K562 (cell line): ENCODE measurements at regions not wholly inside any gene's neighbourhood (a gene's known extent, or its start where the extent isn't known, plus 50 kb on each side); places are given as distances from the start of the nearest gene placed in this dataset.

Source experiments
- ATAC-seq: fragments of 200-7000 bp; cut with Tn5 transposase; 3 replicates; pipeline ENCODE4 v1.9.1; 2020; ENCODE audit warnings: moderate library complexity
- BruUV-seq: library from RNA; stranded (reverse); fragments of 400-500 nt; replicated peaks from 2 replicates; lab custom pipeline; 2021; lab: Mats Ljungman, UMichigan
- CTCF ChIA-PET: fragments of 300-600 bp; formaldehyde crosslinking; extraction: SDS; loops from one replicate; lab custom pipeline; 2021; ENCODE audit warnings: low intra/inter-chr PET ratio; lab: Yijun Ruan, JAX
- POLR2A ChIA-PET: fragments of 300-600, 350-650 bp; sonication (Branson Sonifier 250); formaldehyde crosslinking; extraction: SDS; loops from one replicate; lab custom pipeline; 2021; ENCODE audit warnings: antibody characterized with exemption, inconsistent platforms; lab: Yijun Ruan, JAX
- DNase-seq, 4 experiments: peaks; one replicate each; pipeline versions ENCODE4 v3.0.0 to v3.0.0-alpha.2; 2011 to 2018; ENCODE audit warnings: low spot score in 3 of 4, mixed read lengths in 3 of 4; ENCODE audit errors: extremely low read depth in 1 of 4
- FAIRE-seq: peaks from 2 replicates; lab custom pipeline; 2011; peaks lifted over from hg19 to GRCh38; lab: Jason Lieb, UNC
- H2AFZ ChIP-seq: 2 replicates; pipeline ENCODE4 v1.6.0; 2011; ENCODE audit warnings: low read depth, low read length, control low read depth, inconsistent platforms
- H3K27ac ChIP-seq: fragments of 200-600 bp; 3 replicates; pipeline ENCODE4 v1.8.0; 2011; ENCODE audit warnings: low read depth, mild to moderate bottlenecking, control low read depth, inconsistent platforms, low read length, moderate library complexity, mixed read lengths; ENCODE audit errors: extremely low read depth
- H3K27me3 ChIP-seq, 2 experiments: fragments of 300-600 bp in 1 of 2; 2 replicates in 1 of 2; 3 replicates in 1 of 2; pipeline versions ENCODE4 v1.6.0 to v1.8.0; 2011; ENCODE audit warnings: inconsistent platforms in 2 of 2, low read length in 2 of 2, mild to moderate bottlenecking in 1 of 2, mixed read lengths in 1 of 2, moderate library complexity in 1 of 2; ENCODE audit not compliant: control insufficient read depth in 2 of 2, insufficient read depth in 2 of 2
- H3K36me3 ChIP-seq: fragments of 300-600 bp; 3 replicates; pipeline ENCODE4 v1.8.0; 2011; ENCODE audit warnings: mild to moderate bottlenecking, low read length, inconsistent platforms; ENCODE audit not compliant: control insufficient read depth, insufficient read depth
- H3K4me1 ChIP-seq, 2 experiments: fragments of 200-600 bp in 1 of 2; replicated peaks in 1 of 2; 2 replicates in 1 of 2; 3 replicates in 1 of 2; pipeline versions ENCODE4 v1.5.1 to v1.8.0; 2011; ENCODE audit warnings: inconsistent platforms in 2 of 2, low read length in 2 of 2, mild to moderate bottlenecking in 1 of 2, mixed read lengths in 1 of 2, moderate library complexity in 1 of 2; ENCODE audit not compliant: control insufficient read depth in 2 of 2, insufficient read depth in 2 of 2
- H3K4me2 ChIP-seq: 2 replicates; pipeline ENCODE4 v1.6.1; 2011; ENCODE audit warnings: low read length, control low read depth, inconsistent platforms, mixed read lengths; ENCODE audit not compliant: insufficient read depth
- H3K4me3 ChIP-seq: fragments of 200-600 bp; sonication (generic), shearing (Covaris generic); 2 replicates; pipeline ENCODE4 v1.5.1; 2016; ENCODE audit warnings: control low read depth, inconsistent platforms
- H3K79me2 ChIP-seq: fragments of 200-600 bp; 3 replicates; pipeline ENCODE4 v1.8.0; 2011; ENCODE audit warnings: low read length, inconsistent platforms; ENCODE audit not compliant: control insufficient read depth, insufficient read depth
- H3K9ac ChIP-seq, 2 experiments: 2 replicates each; pipeline versions ENCODE4 v1.6.0 to v1.6.1; 2011; ENCODE audit warnings: low read depth in 2 of 2, low read length in 2 of 2, control low read depth in 1 of 2, inconsistent platforms in 1 of 2, mild to moderate bottlenecking in 1 of 2, mixed read lengths in 1 of 2; ENCODE audit not compliant: insufficient read depth in 1 of 2
- H3K9me1 ChIP-seq: one replicate; pipeline ENCODE4 v1.6.0; 2011; ENCODE audit warnings: inconsistent platforms, mild to moderate bottlenecking, low read length, moderate library complexity; ENCODE audit not compliant: control insufficient read depth, insufficient read depth
- H3K9me3 ChIP-seq: replicated peaks from 2 replicates; pipeline ENCODE4 v1.5.1; 2011; ENCODE audit warnings: low read depth, low read length, inconsistent platforms; ENCODE audit not compliant: control insufficient read depth, insufficient read depth
- H4K20me1 ChIP-seq: replicated peaks from 2 replicates; pipeline ENCODE4 v1.6.1; 2011; ENCODE audit warnings: low read length, inconsistent platforms, mixed read lengths; ENCODE audit not compliant: control insufficient read depth, insufficient read depth
- C11orf30 ChIP-seq: fragments of 450-650 bp; IDR thresholded peaks from 2 replicates; pipeline ENCODE4 v1.6.1; 2016; ENCODE audit warnings: low read depth, mild to moderate bottlenecking
- CHD2 ChIP-seq: IDR thresholded peaks from 2 replicates; pipeline ENCODE4 v1.6.1; 2011; ENCODE audit warnings: low read depth, low read length
- KDM2B ChIP-seq: fragments of 250-450 bp; sonication (Bioruptor Pico); IDR thresholded peaks from 2 replicates; pipeline ENCODE4 v1.8.0; 2021; ENCODE audit warnings: mild to moderate bottlenecking, moderate library complexity
- MAFG ChIP-seq: fragments of 450-650 bp; conservative IDR thresholded peaks from 2 replicates; pipeline ENCODE4 v1.6.1; 2016; ENCODE audit warnings: missing genetic modification characterization, missing compliant biosample characterization
- RBM15 ChIP-seq: fragments of 200-400 bp; formaldehyde crosslinking; IDR thresholded peaks from 2 replicates; pipeline ENCODE4 v1.6.1; 2018; ENCODE audit warnings: mild to moderate bottlenecking, low read length, moderate library complexity; ENCODE audit not compliant: insufficient read depth
- SPI1 ChIP-seq: IDR thresholded peaks from 2 replicates; pipeline ENCODE4 v1.6.1; 2011; ENCODE audit warnings: low read depth, low read length, control low read depth, borderline replicate concordance
- ZNF316 ChIP-seq: fragments of 450-650 bp; IDR thresholded peaks from 2 replicates; pipeline ENCODE4 v1.6.1; 2016
- WGBS: fragments of 100-300 bp; shearing (Covaris generic); methylation state at CpG from one replicate; pipeline ENCODE4 v1.1.6; 2016; ENCODE audit warnings: low coverage, mixed read lengths; ENCODE audit not compliant: insufficient coverage; ENCODE audit errors: missing lambda C conversion rate; 5-methylcytosine and 5-hydroxymethylcytosine counted together
- in situ Hi-C: fragments of 300-500 bp; cut with MboI; formaldehyde crosslinking; loops from 4 replicates; pipeline ENCODE4 v1.15.0; 2018; ENCODE audit warnings: inconsistent platforms, mixed read lengths
- intact Hi-C: fragments of 100-400 bp; cut with micrococcal nuclease; formaldehyde crosslinking; loops from 2 replicates; pipeline ENCODE4 v1.14.2; 2022

GRCh38 chr2:189298481-189298880, 118.9 kb upstream of the COL5A2 start:
- TF ChIP-seq RBM15 = no peak
- no peak for TF ChIP-seq SPI1
- no peak for TF ChIP-seq KDM2B (CRISPR knock-in tag)
- Histone ChIP-seq H4K20me1 (no peaks in the 10 kb centered on the region), H3K27me3 (no peaks in the 10 kb centered on the region), H3K4me3 (no peak overlapping the region), H2AFZ (no peak overlapping the region), H3K4me1 (no peaks in the 10 kb centered on the region), H3K36me3 (no peaks in the 10 kb centered on the region), H3K4me2 (no peak overlapping the region), H3K9me1 (no peaks in the 10 kb centered on the region), H3K79me2 (no peaks in the 10 kb centered on the region), H3K27ac (no peak overlapping the region), H3K9me3 (no peaks in the 10 kb centered on the region), H3K9ac (no peak overlapping the region)
- WGBS = 10% methylated on average over 1 of the region's 1 CpG
- ATAC-seq (no peak), FAIRE-seq (no peak), DNase-seq (no peak)
- intact Hi-C loops = no loop called here
- BruUV-seq = no TSS peak
- ChIA-PET CTCF (no interaction called here), POLR2A (interaction anchor here (0.7 kb wide), 1 partner anchor 493 kb away, joined by 3 read pairs; no protein-coding TSS in a partner anchor)
- in situ Hi-C loops = no loop called here

- Histone ChIP-seq H3K4me3 (no peak overlapping the region), H3K9me1 (no peaks in the 10 kb centered on the region), H3K4me2 (no peak overlapping the region), H4K20me1 (no peaks in the 10 kb centered on the region), H3K36me3 (no peaks in the 10 kb centered on the region), H3K4me1 (no peaks in the 10 kb centered on the region), H3K27ac (no peak overlapping the region), H2AFZ (no peak overlapping the region), H3K9ac (no peak overlapping the region), H3K27me3 (no peaks in the 10 kb centered on the region), H3K79me2 (no peaks in the 10 kb centered on the region), H3K9me3 (no peaks in the 10 kb centered on the region)
- intact Hi-C loops (loop anchor here (10.0 kb wide), 1 partner anchor 115 kb away; no protein-coding TSS in a partner anchor), in situ Hi-C loops (no loop called here)
- FAIRE-seq = no peak
- 0% methylated on average over 1 of the region's 1 CpG for WGBS
- no TSS peak for BruUV-seq
- DNase-seq = no peak
- TF ChIP-seq MAFG (tag) (0 out of 2 replicates have a peak, but pooled peaks have one; percentile 4), CHD2 (no peak), C11orf30 (peak; percentile 15; the same call in 1 of the 2 replicates), ZNF316 (peak; percentile 32)
- POLR2A ChIA-PET = no interaction called here
- CTCF ChIA-PET = no interaction called here
- ATAC-seq = no peak
Measured at GRCh38 chr2:189299974-189300373, 120.4 kb upstream of the COL5A2 start.
